Caco-2 (cell line): ENCODE measurements at regions not wholly inside any gene's neighbourhood (a gene's known extent, or its start where the extent isn't known, plus 50 kb on each side); places are given as distances from the start of the nearest gene placed in this dataset.

Experiments
- BruUV-seq: library from RNA; stranded (reverse); fragments of 400-500 nt; replicated peaks from 2 replicates; lab custom pipeline; 2021; lab: Mats Ljungman, UMichigan
- CTCF ChIA-PET: fragments of 300-600 bp; sonication (Branson Sonifier 250); formaldehyde crosslinking; loops from one replicate; lab custom pipeline; 2022; ENCODE audit warnings: antibody characterized with exemption; lab: Charles Lee
- POLR2A ChIA-PET: fragments of 300-600 bp; sonication (Branson Sonifier 250); formaldehyde crosslinking; loops from one replicate; lab custom pipeline; 2022; ENCODE audit warnings: antibody characterized with exemption; lab: Charles Lee
- DNase-seq, 2 experiments: peaks; one replicate each; pipeline versions ENCODE4 v3.0.0 to v3.0.0-alpha.2; 2020 to 2022
- H3K27me3 ChIP-seq: replicated peaks from 2 replicates; pipeline ENCODE4 v1.6.0; 2011; ENCODE audit warnings: low read length; ENCODE audit not compliant: control insufficient read depth, insufficient read depth
- H3K36me3 ChIP-seq: 2 replicates; pipeline ENCODE4 v1.5.1; 2011; ENCODE audit warnings: low read length; ENCODE audit not compliant: control insufficient read depth, insufficient read depth
- H3K4me1 ChIP-seq: fragments of 250-450 bp; sonication (Bioruptor Pico); 2 replicates; pipeline ENCODE4 v1.5.1; 2020; ENCODE audit warnings: mild to moderate bottlenecking
- H3K4me3 ChIP-seq: 2 replicates; pipeline ENCODE4 v1.5.1; 2011; ENCODE audit warnings: low read depth, mild to moderate bottlenecking, control low read depth, low read length
- H3K9me3 ChIP-seq: fragments of 250-450 bp; sonication (Bioruptor Pico); 2 replicates; pipeline ENCODE4 v1.5.1; 2020; ENCODE audit warnings: mild to moderate bottlenecking, moderate library complexity
- H3K27ac Mint-ChIP-seq: one replicate; pipeline ENCODE4 v1.8.0; 2022; ENCODE audit warnings: mixed read lengths; ENCODE audit not compliant: unreplicated experiment
- H3K27me3 Mint-ChIP-seq: one replicate; pipeline ENCODE4 v1.8.0; 2022; ENCODE audit warnings: mixed read lengths; ENCODE audit not compliant: insufficient read depth, unreplicated experiment
- H3K36me3 Mint-ChIP-seq: one replicate; pipeline ENCODE4 v1.8.0; 2022; ENCODE audit warnings: mild to moderate bottlenecking, mixed read lengths; ENCODE audit not compliant: insufficient read depth, unreplicated experiment
- H3K4me1 Mint-ChIP-seq: one replicate; pipeline ENCODE4 v1.8.0; 2022; ENCODE audit warnings: low read depth, mixed read lengths; ENCODE audit not compliant: unreplicated experiment
- H3K4me3 Mint-ChIP-seq: one replicate; pipeline ENCODE4 v1.8.0; 2022; ENCODE audit warnings: mild to moderate bottlenecking, moderate library complexity, mixed read lengths; ENCODE audit not compliant: unreplicated experiment
- H3K9me3 Mint-ChIP-seq: one replicate; pipeline ENCODE4 v1.8.0; 2022; ENCODE audit warnings: mixed read lengths; ENCODE audit not compliant: unreplicated experiment
- CTCF ChIP-seq, 2 experiments: fragments of 200-600 bp in 1 of 2; IDR thresholded peaks; 1 replicate in 1 of 2; 2 replicates in 1 of 2; pipeline versions ENCODE4 v1.5.1 to v1.8.0; 2011 to 2022; ENCODE audit warnings: antibody characterized with exemption in 1 of 2, control low read depth in 1 of 2, inconsistent platforms in 1 of 2, low read depth in 1 of 2, low read length in 1 of 2, mild to moderate bottlenecking in 1 of 2, moderate library complexity in 1 of 2; ENCODE audit not compliant: insufficient read depth in 1 of 2, severe bottlenecking in 1 of 2, unreplicated experiment in 1 of 2
- intact Hi-C: fragments of 100-400 bp; cut with micrococcal nuclease; formaldehyde crosslinking; loops from one replicate; pipeline ENCODE4 v1.10.0; 2022; ENCODE audit not compliant: unreplicated experiment

GRCh38 chr4:28636971-28637370, 1776.3 kb downstream of the STIM2 start:
- no peaks in the 10 kb centered on the region for H3K27me3 Mint-ChIP-seq
- no peaks in the 10 kb centered on the region for H3K27me3 ChIP-seq
- intact Hi-C loops, result no loop called here
- ChIA-PET CTCF (no interaction called here), POLR2A (no interaction called here)
- H3K9me3 ChIP-seq, result peaks cover 7% of the 10 kb centered on the region; the same call in 1 of the 2 replicates
- no peak for TF ChIP-seq CTCF (IDR thresholded peaks at IDR 0.05; ENCODE audit: insufficient read depth in 1 of 2, low read depth in 1 of 2, low read length in 1 of 2, severe bottlenecking in 1 of 2, unreplicated experiment in 1 of 2)
- no peaks in the 10 kb centered on the region for H3K4me1 ChIP-seq
- H3K36me3 ChIP-seq, result no peaks in the 10 kb centered on the region
- H3K27ac Mint-ChIP-seq, result no peak overlapping the region
- H3K36me3 Mint-ChIP-seq, result no peaks in the 10 kb centered on the region
- no peaks in the 10 kb centered on the region for H3K4me1 Mint-ChIP-seq
- DNase-seq, result no peak
- H3K4me3 Mint-ChIP-seq, result no peak overlapping the region
- no TSS peak for BruUV-seq
- H3K4me3 ChIP-seq, result no peak overlapping the region
- no peaks in the 10 kb centered on the region for H3K9me3 Mint-ChIP-seq

- Mint-ChIP-seq H3K27ac (no peak overlapping the region), H3K36me3 (no peaks in the 10 kb centered on the region), H3K9me3 (no peaks in the 10 kb centered on the region), H3K27me3 (no peaks in the 10 kb centered on the region), H3K4me3 (no peak overlapping the region), H3K4me1 (no peaks in the 10 kb centered on the region)
- POLR2A ChIA-PET, result no interaction called here
- H3K4me1 ChIP-seq, result no peaks in the 10 kb centered on the region
- BruUV-seq, result no TSS peak
- TF ChIP-seq CTCF (IDR thresholded peaks at IDR 0.05; ENCODE audit: insufficient read depth in 1 of 2, low read depth in 1 of 2, low read length in 1 of 2, severe bottlenecking in 1 of 2, unreplicated experiment in 1 of 2), result no peak
- H3K36me3 ChIP-seq, result no peaks in the 10 kb centered on the region
- H3K4me3 ChIP-seq, result no peak overlapping the region
- intact Hi-C loops, result no loop called here
- CTCF ChIA-PET, result no interaction called here
- DNase-seq, result no peak
- no peaks in the 10 kb centered on the region for H3K9me3 ChIP-seq
- no peaks in the 10 kb centered on the region for H3K27me3 ChIP-seq
Measured at GRCh38 chr4:28639747-28640146, 1779.1 kb downstream of the STIM2 start.

GRCh38 chr4:28654618-28655017, 1794.0 kb downstream of the STIM2 start:
- Mint-ChIP-seq H3K9me3 (no peaks in the 10 kb centered on the region), H3K4me3 (no peak overlapping the region)
- CTCF ChIA-PET, result no interaction called here

More at GRCh38 chr4:28654618-28655017, 1794.0 kb downstream of the STIM2 start:
- Histone ChIP-seq H3K36me3 (no peaks in the 10 kb centered on the region), H3K9me3 (no peaks in the 10 kb centered on the region), H3K4me3 (no peak overlapping the region), H3K4me1 (no peaks in the 10 kb centered on the region), H3K27me3 (no peaks in the 10 kb centered on the region)
- Mint-ChIP-seq H3K27me3 (peaks cover 1% of the 10 kb centered on the region), H3K4me1 (no peaks in the 10 kb centered on the region), H3K27ac (no peak overlapping the region), H3K36me3 (no peaks in the 10 kb centered on the region)
- POLR2A ChIA-PET, result no interaction called here
- DNase-seq, result no peak
- intact Hi-C loops, result no loop called here
- TF ChIP-seq CTCF (IDR thresholded peaks at IDR 0.05; ENCODE audit: insufficient read depth in 1 of 2, low read depth in 1 of 2, low read length in 1 of 2, severe bottlenecking in 1 of 2, unreplicated experiment in 1 of 2), result no peak
- BruUV-seq, result no TSS peak
